Vagina (tissue), 2 donors: ENCODE measurements at regions not wholly inside any gene's neighbourhood (a gene's known extent, or its start where the extent isn't known, plus 50 kb on each side); places are given as distances from the start of the nearest gene placed in this dataset.

Experiments used
- POLR2A ChIP-seq, 2 donors: fragments of 450-650 bp; IDR thresholded peaks; one replicate each; pipeline ENCODE4 v1.6.1; 2017; ENCODE audit warnings: antibody characterized with exemption in 2 of 2, mild to moderate bottlenecking in 2 of 2, moderate library complexity in 2 of 2
- POLR2AphosphoS5 ChIP-seq, 2 donors: sonication (generic); formaldehyde crosslinking; IDR thresholded peaks; one replicate each; pipeline ENCODE4 v1.9.0; 2017; ENCODE audit warnings: antibody characterized with exemption in 2 of 2, mild to moderate bottlenecking in 2 of 2, low read depth in 1 of 2; ENCODE audit not compliant: insufficient read depth in 1 of 2
- TF ChIP-seq, protein P1 (sequence below), 3 experiments: fragments of 450-650 bp in 2 of 3; fragments of 200-600 bp in 1 of 3; sonication (generic) in 1 of 3; IDR thresholded peaks; one replicate each; pipeline ENCODE4 v1.5.1; 2017 to 2019; ENCODE audit warnings: antibody characterized with exemption in 3 of 3, mild to moderate bottlenecking in 2 of 3, moderate library complexity in 2 of 3

DNA sequence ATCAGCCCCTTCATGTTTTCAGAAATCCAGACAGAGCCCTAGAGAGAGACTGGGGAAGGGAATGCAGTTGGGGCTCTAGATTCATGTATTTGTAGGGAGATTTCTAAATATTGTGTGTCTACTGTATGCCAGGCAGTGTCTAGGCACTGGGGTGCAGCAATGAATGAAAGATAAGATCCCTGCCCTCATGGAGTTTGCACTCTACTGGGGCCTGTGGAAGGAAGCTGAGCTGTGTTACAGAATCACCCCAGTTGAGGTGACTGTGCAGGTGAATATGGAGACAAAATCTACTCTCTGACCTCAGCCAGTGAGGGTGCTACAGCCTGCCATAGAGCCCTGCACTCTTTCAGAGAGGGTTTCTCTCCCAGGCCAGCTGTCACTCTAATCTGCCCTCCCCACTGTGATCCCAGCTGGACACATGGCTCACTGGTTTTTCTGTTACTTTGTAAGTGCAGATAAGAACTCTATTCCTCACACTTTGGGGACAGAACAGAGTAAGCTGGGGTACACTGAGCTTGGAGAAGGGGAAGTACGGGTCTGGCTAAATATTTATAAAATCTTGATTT lies 69.2 kb upstream of the E2F3 start:
- TF ChIP-seq, protein P1, sequence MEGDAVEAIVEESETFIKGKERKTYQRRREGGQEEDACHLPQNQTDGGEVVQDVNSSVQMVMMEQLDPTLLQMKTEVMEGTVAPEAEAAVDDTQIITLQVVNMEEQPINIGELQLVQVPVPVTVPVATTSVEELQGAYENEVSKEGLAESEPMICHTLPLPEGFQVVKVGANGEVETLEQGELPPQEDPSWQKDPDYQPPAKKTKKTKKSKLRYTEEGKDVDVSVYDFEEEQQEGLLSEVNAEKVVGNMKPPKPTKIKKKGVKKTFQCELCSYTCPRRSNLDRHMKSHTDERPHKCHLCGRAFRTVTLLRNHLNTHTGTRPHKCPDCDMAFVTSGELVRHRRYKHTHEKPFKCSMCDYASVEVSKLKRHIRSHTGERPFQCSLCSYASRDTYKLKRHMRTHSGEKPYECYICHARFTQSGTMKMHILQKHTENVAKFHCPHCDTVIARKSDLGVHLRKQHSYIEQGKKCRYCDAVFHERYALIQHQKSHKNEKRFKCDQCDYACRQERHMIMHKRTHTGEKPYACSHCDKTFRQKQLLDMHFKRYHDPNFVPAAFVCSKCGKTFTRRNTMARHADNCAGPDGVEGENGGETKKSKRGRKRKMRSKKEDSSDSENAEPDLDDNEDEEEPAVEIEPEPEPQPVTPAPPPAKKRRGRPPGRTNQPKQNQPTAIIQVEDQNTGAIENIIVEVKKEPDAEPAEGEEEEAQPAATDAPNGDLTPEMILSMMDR (IDR thresholded peaks at IDR 0.05) = no peak
- TF ChIP-seq POLR2A (IDR thresholded peaks at IDR 0.05) (no peak), POLR2AphosphoS5 (IDR thresholded peaks at IDR 0.05; ENCODE audit: insufficient read depth in 1 of 2, low read depth in 1 of 2) (no peak)
